NCI-H1092 treated with DMSO at 0.1 percent for 48 hours (cell line): ENCODE measurements at regions not wholly inside any gene's neighbourhood (a gene's known extent, or its start where the extent isn't known, plus 50 kb on each side); places are given as distances from the start of the nearest gene placed in this dataset.
"Not testable (repeated sequence)": the region's sequence is repeated elsewhere in the genome, so short reads cannot be mapped to it uniquely, and the experiment has no call there.

Source experiments
- DNase-seq: peaks from one replicate; lab custom pipeline; 2025; lab: John Stamatoyannopoulos, UW

DNA sequence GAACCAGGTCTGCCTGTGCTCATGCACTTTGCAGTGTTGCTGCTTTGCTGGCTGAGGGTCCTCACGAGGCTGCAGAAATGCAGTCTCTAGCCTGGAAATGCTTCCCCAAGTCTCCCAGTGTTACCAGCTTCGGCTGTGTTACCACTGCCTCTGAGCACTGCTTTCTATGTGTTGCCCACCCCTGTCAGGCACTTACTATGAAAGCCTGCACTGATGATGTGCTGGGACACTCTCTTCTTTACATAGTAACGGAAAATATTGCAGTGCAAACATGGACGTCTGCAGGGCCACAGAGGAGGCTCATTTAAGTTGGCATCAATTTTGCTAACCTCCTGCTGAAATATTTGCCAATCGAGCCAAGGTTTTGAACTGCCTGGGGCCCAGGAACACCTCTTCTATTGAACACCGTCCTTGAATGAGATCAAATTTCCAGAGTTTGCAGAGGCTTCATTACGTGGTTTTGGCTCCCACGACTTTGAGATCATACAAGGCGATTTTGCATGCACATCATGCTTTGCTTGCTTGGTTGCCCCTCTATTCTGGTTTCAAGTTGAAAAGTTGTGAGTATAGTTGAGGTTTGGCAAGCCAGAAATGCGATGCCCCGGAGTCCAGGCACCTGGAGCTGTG is 404.7 kb upstream of the PODXL start:
- peak; percentile 98 for DNase-seq

DNA sequence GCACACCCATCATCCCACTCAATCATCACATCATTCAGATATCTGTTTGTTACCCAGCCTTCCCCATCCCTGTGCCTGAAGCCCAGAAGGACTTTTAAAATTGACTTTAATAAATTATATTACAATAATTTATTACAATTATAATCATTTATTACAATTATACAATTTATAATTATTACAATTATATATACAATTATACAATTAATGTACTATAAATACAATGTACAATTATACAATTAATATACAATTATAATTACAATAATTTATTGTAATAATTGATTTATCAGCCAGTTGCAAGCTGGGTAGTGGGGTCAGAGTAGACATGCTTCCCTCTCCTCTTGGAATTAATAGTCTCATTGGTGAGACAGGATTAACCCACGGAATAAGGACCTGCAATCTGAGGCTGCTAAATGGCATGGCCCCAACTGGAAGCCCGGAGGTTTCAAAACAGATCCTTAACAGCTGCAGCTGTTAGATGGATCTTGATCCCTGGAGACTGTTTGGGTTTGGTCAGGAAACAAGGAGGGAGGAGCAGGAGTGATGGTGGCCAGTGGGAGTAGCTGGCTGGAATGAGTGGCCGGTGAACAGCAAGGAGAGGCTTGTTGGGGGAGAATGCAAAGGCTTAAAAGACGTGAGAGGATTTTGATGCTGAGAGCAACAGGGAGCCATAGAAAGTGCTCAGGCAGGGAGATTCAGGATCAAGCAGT is 402.8 kb upstream of the PODXL start:
- peak; percentile 40 for DNase-seq

DNA sequence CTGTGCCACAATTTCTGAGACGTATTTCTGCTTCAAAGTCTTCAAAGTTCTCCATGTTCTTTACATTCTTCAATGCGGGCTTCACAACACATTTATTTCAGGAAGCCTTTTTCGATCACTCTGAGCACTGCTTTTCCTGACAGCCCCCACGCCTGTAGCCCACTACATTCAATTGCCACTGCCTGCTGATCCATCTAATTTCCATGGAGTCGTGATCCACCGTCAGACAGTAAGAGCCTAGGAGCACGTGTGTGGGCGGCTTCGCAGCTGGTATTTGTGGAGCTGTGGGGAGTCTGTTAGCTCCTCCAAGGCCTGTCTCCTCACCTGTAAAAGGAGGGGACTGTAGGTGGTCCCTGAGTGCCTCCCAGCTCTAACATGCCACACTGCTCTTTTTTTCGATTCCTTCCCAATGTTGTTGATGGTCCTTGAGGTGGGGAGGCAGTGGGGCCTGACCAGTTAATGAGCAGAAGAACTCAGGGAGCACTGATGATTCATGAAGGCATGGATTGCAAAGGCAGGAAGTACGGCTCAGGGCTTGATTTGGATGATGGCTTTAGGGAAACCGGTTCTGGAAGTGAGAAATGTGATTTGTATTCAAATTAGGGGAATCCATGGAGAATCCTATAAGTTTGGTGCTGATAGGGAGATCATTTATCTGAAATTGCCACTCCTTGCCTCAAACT is 401.1 kb upstream of the PODXL start:
- no peak for DNase-seq

DNA sequence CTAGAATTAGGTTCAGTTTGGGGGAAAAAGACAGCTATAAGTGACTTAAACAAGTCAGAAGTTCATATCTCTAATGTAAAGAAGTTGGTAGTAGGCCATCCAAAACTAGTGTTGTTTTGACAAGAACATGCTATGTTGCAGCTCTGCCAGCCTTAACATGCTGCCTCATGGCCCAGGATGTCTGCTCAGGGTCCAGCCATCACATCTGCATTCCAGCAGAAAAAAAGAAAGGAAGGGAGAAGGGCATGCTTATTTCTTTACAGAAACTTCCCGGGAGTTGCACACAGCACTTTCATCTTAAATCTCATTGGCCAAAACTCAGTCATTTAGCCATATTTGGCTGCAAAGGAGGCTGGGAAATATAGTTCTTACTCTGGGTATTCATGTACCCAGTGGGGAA is 400.4 kb upstream of the PODXL start:
- no peak for DNase-seq

DNA sequence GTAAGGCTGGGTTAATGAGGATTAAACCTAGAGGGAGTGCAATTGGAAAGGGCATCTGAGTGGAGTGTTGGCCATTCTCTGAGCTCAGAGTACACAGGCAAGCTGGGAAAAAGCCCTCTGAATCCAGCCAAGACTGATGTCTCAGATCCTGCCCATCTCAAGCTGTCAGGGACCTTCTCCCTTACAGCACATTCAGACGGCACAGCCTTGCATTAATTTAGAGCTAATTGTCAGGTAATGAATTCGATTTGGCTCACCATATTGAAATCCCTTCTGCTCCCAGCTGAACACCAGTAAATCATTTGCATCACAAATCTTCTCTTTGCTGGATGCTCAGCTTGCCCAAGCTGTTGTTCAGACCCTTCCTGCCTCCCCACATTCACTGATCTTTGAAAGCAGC is 399.3 kb upstream of the PODXL start:
- no peak for DNase-seq

DNA sequence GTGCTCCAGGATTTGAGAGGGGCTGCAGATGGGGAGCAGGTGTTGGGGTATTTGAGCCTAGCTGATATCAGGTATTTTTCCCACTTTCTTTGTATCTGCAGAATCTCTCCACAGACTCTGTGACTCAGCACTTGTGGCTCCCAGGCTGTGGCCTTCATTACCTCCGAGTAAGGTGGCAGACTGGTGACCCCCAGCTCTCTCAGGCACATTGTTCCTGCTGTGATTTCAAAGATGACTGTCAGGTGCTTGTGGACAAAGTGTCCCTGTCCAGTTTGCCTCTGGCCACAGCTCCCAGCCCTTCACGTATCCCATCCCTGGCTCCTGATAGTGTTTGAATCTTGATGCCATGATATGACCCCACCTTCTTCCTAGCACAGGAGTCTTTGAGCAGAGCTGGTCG is 396.8 kb upstream of the PODXL start:
- DNase-seq: no peak

DNA sequence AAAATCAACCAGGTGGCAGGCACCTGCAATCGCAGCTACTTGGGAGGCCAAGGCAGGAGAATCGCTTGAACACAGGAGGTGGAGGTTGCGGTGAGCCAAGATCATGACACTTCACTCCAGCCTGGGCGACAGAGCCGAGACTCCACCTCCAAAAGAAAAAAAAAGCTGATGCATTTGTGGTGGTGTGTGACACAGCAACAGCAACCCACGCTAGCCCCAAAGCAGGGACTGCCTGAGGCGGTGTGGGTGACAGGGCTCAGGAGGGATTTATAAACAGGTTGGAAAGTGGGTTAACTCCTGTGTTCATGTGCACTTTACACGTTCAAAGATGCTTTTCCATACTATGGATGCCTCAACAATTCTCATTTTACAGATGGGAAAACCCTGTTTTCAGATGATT is 395.9 kb upstream of the PODXL start:
- DNase-seq: no peak

DNA sequence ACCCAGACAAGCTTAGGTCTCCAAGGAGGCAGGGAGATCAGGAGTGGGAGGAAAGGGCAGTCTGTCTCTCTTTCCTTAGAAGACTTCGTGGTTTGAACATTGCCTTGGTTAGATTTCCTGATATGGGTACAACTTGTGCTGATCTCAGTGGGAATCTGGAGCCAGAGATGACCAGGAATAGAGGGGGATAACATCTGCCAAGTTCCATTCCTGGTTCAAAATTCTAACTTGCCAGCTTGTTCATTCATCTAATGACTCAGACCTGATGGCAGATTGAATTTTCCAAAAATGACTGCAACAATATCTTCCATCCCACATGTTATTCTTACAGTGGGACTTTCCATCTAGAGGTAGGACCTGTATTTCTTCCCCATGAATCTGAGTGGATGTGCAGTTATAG is 394.3 kb upstream of the PODXL start:
- no peak for DNase-seq

DNA sequence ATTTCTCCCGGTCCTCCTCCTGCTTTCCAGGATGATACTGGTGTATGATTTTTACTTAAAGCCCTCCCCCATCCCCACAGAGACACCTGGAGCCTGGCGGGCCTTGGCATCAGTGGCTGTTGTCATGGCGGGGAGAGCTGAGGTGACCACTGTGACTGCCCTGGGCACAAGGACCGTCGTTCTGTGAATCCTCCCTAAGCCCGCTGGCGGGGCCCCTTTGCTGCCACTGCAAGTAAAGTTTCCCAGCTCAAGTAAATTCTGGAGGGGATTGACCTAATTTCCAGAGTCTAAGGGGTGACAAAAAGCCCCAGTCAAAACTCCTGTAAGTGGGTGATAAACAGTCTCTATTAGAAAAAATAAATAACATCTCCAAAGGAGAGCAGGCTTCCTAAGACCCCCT is 393.2 kb upstream of the PODXL start:
- no peak for DNase-seq

DNA sequence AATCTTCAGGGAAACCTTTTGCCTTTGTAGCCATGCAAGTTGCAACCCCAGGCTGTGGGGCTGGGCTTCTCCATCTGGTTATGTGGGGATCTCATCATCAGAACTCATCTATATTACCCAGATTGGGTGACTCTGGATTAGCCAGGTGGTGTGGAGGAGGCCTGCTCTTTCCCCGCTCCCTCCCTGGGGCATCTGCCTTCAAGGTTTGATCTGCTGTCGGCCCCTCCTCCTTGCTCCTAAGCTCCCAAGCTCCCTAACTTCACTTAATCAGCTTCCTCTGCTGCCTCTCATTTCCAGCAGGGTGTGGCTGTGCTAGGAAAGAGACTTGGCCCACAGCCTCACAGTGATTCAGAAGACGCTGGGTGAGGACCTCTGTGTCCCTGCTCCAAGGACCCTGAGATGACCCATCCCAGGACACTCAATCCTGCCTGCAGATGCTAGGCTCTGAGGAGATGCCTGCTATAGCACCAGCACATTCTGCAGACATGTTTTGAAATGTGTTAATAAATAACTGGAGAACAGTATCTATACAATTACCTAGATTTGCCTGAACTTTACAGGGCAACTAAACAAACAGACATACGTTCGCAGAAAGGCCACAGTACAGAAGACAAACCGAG is 392.1 kb upstream of the PODXL start:
- no peak for DNase-seq

DNA sequence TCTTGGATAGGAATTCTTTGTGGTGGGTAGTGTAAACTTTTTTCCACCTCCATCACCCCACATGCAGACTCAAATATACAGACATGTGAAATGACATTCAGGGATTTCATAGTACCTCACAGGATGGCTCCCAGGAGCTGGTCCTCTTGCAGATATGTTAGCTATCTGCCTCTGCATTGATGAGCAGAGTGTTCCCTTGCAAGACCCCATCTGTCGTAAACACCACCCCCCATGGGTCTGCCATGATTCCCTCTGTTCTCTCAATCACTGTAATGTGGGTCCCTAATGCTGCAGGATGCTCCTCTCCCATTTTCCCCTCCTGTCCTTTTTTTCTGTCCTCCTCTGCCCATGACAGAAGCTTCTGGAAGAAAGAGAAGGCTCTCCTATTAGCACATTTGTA is 391.2 kb upstream of the PODXL start:
- DNase-seq: no peak

DNA sequence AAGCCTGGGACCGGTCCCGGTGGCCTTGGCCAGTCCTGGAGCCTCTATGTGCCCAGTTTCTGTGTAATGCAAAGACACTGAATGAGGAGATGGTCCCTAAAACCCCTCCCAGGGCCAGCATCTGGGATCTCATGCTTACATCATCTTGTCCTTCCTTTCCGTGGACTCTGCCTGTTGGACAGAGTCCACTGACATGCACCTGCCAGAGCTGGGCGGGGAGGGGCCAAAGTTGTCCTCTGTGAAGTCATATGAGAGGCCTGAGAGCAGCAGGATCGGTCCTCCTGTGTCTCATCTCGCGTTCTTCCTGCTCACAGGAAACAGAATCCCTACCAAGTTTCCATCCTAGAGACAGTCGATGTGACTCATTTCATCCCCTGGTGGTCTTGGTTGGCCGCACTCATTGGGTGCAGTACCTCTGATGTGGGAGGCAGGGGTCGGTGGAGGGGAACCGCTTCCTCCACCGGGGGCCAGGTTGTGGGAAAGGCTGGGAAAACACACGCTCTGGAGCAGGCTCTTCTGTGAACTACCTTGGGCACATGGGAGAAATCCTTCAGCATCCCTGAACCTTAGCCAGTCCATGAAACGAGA is 389.6 kb upstream of the PODXL start:
- DNase-seq: no peak

DNA sequence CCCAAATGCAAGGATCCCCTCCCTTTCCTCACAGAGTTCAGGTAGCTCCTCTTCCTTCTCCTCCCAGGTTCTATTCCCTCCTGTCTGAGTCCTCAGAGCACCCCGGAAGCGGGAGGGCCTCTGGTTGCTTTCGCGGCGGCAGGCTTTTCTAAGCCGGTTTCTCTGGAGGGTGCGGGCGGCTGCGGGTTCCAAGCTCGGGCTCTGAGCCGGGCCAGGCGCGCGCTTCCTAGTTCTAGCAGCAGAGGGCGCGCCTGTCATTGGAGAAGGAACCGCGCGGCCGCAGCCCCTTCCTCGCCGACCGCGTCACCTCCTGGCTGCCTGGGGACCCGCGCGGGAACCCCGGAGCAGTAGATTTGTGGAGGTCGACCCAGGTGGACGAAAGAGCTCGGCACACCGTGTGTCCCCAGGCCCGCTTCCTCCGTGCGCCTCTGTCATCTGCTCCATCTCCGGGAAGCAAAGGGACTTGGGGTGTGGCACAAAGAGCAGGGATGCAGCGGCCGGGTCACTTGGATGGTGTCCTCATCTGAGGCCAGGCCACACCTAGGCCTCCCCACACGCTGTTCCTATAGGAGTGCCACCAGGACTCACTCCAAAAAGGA is 389.0 kb upstream of the PODXL start:
- peak; percentile 66 for DNase-seq

DNA sequence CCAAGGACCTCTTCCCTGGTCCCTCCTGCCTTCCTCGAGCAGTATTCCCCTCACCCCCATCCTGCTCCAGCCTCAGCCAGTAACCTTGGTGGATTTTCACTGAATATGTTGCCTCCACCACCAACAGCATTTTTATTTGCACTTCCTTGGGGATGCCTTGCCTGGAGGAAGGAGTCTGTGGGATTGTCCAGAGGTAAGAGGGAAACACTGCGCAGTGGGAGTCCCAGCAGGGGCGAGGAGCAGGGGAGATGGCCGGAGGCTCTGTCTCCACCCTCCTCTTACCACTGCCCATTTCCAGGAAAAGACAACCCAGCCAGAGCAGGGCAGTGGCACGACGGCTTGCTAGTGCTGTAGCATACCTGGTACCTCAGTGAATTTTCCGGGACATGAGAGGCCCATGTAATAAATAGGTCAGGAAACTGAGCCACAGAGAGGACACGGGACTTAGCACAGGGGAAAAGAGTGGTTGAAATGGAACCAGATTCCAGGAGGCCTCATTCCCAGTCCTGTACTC is 388.2 kb upstream of the PODXL start:
- DNase-seq: no peak

DNA sequence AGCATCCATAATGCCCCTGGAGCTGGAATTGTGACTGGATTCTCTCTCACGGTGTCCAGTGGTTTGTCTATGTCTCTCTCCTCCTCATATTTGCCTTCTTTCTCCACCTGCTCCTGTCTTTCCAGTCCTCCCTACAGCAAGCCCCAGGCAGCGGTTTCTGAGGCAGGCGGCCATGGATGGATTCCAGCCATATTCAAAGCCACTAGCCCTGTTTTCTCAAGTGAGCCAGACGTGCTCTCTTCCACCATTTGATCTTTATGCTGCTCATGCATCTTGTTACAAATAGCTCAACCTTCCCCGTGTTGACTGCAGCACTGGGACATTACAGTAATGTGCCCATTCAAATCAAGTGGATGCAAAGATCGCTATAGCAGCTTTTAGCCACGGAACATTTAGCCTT is 387.2 kb upstream of the PODXL start:
- DNase-seq: no peak

DNA sequence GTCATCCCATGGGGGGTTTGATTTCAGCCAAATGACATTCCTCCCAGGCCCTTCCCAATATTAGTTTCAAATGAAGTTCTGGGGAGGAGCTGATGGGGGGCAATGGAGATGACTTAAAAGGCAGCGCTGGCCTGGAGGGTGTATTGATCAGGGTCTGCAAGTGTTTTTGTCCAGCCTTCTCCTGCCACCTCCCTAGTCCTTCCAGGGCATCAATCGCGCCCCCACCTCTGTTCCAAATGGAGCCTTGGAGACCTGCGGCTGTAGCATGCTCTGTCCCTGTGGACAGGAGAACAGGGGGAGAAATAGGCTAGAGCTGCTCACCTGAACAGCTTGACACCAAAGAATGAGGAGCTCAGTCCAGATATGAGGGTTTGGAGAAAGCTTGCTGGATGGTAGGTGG is 386.8 kb upstream of the PODXL start:
- no peak for DNase-seq

DNA sequence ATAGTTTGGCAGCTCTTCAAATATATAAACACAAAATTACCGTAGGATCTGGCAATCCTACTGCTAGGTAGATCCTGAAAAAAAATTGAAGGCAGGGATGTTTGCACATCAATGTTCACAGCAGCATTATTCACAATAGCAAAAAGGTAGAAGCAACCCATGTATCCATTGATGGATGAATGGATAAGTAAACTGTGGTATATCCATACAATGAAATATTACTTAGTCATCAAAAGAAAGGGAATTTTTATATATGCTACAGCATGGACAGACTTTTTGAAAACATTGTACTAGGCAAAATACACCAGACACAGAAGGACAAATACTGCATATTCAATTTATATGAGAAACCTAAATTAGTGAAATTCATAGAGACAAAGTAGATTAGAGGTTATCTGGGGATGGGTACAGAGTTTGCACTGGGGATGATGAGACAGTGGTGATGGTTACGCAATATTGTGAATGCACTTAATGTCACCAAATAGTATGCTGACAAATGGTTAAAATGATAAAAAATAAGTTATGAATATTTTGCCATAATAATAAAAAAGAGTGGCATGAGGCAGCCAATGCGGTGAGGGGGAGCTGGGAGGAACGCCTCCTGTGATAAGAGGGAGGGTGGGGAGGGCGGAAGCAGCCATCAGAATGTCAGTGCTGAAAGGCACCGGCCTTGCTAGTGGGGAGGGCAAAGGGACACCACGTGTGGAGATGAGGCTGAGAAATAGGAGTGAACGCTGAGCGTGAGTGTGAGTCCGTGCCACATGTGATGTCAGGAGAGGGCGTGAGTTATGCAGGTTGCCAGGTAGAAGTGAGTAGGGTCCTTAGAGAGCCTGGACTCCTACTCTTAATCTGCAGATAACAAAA is 386.1 kb upstream of the PODXL start:
- no peak for DNase-seq

DNA sequence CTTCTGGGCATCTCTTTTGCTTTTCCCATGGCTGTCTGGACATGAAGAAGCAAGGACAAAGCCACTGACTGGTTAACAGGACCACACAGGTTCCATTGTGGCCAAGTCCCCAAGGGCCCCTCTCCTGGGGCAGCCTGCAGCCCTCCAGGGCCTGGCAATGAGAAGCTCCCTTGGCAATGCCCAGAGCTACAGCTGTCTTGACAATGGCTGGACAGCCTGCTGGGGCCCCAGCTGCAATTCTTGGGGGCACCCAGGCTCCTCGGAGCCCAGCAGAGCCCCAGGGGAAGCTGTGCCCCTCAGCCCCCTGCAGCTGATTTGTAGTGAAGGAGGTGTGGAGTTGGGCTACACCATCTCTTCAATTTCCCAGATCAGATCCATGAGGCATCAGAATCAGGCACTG is 384.9 kb upstream of the PODXL start:
- no peak for DNase-seq

DNA sequence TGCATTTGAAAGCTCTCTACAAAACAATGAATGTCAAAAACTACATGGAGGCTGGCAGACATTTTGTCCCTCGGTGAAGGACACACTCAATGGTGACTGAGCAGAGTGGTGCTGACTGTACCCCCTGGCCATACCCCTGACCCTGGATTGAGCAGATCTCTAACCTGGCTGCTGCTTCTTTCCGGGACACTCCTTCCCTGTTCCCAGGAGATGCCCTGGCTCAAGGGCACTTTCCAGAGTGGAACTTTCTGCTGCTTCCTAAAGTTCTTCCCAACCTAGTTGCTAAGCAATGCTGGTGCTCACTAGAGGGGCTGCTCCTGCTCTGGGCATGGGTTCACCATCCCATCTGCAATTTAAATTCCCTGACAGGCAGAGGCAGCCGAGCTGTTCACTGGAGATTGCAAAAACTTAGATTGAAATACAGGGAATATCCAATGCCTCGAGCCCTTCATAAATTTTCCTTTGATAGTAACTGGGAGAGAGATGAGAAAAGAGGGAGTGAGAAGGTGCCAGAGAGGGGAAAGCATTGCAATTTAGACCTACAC is 384.3 kb upstream of the PODXL start:
- no peak for DNase-seq

DNA sequence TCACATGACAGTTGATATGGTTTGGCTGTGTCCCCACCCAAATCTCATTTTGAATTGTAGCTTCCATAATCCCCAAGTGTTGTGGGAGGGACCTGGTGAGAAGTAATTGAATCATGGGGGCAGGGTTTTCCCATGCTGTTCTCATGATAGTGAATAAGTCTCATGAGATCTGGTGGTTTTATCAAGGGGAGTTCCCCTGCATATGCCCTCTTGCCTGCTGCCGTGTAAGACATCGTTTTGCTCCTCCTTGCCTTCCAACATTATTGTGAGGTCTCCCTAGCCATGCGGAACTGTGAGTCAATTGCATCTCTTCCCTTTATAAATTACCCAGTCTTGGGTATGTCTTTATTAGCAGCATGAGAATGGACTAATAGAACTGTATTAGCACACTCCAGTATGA is 382.4 kb upstream of the PODXL start:
- DNase-seq: not testable (repeated sequence)

DNA sequence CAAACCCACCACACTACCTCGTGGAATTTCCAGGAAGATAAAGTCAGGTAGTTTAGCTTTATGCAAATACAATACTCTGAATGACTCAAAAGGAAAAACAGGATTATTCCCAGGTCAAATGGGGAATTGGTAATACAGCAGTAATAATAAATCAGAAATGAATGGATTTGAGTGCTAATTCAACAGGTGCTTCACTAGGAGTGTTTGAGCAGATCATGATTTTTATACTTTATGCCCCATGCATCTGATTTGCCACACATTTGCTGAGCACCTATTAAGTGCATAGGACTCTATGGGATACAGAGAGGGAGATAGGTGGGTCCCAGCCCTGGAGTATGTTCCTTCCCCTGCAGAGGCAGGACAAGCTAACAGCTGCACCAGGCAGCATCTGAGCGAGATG is 381.4 kb upstream of the PODXL start:
- no peak for DNase-seq
